Head of caudate nucleus (tissue), 42 donors: ENCODE measurements at regions not wholly inside any gene's neighbourhood (a gene's known extent, or its start where the extent isn't known, plus 50 kb on each side); places are given as distances from the start of the nearest gene placed in this dataset.

Experiments
- DNase-seq, 42 donors: peaks; one replicate each; pipeline versions ENCODE4 v3.0.0 to v3.0.0-alpha.2; 2020 to 2021; ENCODE audit warnings: mixed read lengths in 7 of 42
- intact Hi-C: fragments of 100-400 bp; cut with DNase I; formaldehyde crosslinking; loops from one replicate; pipeline ENCODE4 v1.15.0; 2022

DNA sequence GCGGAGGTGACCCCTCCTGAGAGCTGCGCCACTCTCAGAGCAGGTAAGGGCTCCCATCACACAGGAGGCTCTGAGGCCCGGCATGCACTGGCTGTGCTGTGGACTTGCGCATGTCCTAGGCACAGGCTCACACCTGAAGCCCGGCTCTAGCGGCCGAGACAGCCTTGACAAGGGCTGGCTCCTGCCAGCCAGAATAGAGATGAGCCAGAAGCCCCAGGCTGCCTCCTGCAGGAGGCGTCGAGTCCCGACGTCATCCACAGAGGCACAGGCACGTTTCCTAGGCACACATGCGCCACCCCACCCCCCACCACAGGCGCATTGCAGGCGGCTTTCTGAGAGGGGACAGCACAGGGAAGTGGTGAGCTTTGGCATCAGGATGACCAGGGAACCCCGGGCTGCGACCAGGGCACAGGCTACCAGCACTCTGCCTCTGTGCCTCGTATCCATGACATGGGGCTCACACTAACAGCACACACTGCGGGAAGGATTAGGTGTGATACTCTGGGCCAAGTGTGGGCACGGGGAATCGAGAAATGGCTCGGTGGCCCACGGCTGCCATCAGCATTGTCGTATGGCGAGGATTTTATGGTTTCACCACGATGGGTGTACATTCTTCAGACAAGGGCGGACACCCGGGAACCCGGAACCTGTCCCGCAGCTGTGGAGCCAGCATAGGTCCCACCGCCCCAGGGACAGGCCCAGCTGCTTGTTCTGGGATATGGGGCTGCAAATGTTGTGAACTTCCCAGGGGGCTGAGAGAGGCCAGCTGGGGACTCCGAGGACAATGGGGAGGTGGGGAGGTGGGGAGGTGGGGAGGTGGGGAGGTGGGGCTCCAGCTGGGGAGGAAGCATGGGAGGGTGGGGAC lies 90.7 kb upstream of the ADRA2C start:
- intact Hi-C loops: no loop called here
- peak in 3 of 42 donors; percentile 23 to 31 (median 25) for DNase-seq

DNA sequence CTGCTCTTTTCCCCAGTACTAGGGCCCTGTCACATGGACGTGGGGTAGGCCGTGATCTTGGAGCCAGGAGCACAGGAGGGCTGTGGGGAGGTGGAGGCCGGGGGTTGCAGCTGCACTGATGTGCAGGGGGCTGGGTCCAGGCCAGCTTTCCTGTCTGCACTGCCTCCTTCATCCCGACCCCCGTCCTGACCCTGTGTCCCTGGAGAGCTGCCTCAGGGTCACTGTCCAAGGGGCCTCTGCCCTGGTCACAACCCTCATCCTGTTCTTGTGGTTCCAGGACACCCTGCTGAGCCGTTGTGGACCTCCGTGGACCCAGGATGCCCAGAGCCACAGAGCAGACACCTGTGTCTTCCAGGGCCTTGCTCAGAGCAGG lies 91.7 kb upstream of the ADRA2C start:
- intact Hi-C loops: no loop called here
- peak in 3 of 42 donors; percentile 23 to 38 (median 27) for DNase-seq

- intact Hi-C loops: no loop called here
- DNase-seq: peak in 4 of 42 donors; percentile 7 to 30 (median 12)
Measured at GRCh38 chr4:3673716-3674478, 92.3 kb upstream of the ADRA2C start.

GRCh38 chr4:3673176-3673575 lies 93.0 kb upstream of the ADRA2C start:
- intact Hi-C loops: no loop called here
- DNase-seq: peak in 2 of 42 donors; percentile 18 to 25

DNA sequence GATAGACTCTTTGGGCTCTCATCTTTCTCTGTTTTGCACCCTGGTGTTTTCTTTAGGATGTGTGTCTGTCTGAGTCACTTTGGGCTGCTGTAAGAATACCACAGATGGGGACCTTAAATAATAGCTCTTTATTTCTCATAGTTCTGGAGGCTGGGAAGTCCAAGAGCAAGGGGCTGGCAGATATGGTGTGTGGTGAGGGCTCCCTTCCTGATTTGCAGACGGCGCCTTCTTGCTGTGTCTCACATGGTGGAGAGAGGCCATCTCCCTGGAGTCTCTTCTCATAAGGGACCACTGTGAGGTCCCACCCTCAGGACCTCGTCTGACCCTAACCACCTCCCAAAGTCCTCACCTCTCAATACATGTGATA lies 93.7 kb upstream of the ADRA2C start:
- DNase-seq: no peak
- intact Hi-C loops: no loop called here

DNA sequence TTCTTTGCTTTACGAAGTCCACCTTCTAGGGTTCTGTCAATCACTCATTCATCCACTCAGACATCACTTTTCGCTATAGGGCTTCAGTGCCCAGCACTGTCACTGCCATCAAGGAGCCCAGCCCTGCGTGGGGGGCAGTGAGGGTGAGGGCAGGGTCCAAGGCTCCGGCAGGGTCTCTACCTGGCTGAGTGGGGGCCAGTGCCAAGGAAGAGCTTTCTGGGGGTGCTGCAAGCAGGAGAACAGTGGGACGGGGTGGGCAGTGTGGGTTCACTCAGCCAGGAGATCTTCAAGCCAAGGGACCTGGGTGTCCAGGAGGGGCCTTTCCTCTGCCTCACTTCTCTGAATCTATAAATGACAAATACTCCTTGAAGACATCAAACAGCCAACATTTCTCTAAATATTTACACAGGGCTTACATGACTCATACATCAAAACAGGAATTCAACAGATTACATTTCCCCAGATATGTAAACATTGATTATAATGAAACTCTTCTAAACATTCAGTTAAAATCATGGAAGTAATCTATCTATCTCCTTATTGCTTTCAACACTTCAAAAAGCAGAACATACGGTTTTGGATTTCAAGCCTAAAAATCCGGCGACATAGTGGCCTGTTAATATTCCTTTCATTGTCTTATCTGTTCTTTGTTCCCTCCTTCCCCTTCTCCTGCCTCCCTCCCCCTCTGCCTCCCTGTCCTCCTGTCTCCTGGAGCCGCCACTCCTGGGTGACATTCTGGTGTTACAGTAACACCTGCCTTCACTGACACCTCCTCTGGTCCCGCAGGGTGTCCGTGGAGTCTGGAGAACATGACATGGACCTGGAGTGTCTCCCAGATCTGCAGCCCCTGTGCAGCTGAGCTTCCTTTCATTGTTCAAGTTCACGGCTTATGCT lies 94.4 kb upstream of the ADRA2C start:
- intact Hi-C loops: no loop called here
- peak in 1 of 42 donors; percentile 24 for DNase-seq

GRCh38 chr4:3670521-3671519 lies 95.4 kb upstream of the ADRA2C start:
- intact Hi-C loops: no loop called here
- DNase-seq: no peak

DNA sequence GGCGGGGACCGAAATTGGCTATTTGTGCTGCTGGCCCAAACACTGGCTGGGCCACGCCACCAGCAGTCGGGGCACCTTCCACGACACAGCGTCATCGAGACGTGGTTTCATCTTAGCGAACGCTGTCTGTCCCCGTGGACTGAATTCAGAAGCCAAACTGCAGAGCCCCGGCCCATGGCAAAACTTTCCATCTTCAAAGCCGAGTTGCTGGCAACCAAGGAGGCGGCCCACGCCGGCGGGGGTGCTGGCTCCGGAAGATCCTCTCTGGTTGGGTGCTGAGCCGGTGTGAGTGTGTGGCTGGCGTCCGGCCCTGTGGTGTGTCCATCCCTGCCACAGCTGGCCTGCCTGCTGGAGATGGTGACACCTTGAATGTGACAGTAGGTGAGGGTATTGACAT lies 96.6 kb upstream of the ADRA2C start:
- intact Hi-C loops: no loop called here
- DNase-seq: peak in 9 of 42 donors; percentile 17 to 60 (median 32)

DNA sequence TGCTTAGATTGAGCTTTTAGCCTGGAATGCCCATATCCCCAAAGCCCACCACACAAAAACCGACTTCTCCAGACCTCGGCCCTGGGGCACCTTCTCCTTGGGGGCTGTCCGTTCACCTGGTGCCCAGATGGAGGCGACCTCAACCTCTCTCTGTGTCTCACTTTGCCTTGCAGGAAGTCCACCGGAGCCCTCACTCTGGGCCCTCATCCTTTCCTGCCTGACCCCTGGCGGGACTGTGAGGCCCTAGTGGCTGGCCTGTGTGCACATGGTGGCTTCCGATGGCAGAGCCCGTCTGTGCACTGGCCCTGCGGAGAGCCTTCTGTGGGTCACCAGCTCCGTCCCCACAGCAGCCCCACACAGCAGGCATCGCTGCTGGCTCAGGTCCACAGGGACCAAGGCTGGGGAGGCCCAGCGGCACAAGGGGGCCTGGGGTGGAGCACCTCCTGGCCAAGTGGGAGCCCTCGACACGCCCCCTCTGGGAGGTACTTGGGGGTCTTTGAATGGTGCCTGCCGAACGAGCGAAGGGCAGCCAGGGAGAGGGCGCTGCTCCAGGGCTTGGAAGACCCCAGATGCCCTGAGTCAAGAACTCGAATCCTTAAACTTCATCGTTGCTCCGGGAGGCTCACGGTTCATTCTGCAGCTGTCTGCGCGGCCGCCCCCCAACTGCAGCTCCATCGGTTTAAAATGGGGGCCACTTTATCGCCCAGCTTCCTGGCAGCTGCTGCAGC lies 97.2 kb upstream of the ADRA2C start:
- DNase-seq: no peak
- intact Hi-C loops: no loop called here

DNA sequence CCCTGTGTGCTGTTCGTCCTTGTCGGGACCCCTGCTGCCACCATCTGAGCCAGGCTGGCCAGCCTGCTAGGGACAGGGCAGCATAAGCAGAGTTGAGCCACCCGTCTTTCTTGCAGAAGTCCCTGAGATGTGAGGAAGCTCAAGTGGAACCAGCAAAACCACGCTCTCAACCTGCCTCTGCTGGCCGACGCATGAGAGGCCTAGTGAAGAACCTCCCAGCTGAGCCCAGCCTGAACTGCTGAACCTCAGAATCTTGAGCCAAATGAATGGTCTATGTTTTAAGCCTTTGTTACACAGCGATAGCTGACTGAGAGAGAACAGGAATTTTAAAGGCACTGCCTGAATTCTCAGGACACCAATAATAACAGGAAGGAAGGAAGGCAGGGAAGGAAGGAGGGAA lies 98.9 kb upstream of the ADRA2C start:
- DNase-seq: no peak
- intact Hi-C loops: no loop called here

- intact Hi-C loops: no loop called here
- DNase-seq: no peak
Measured at GRCh38 chr4:3666263-3666662, 99.9 kb upstream of the ADRA2C start.

GRCh38 chr4:3665360-3665891 lies 100.8 kb upstream of the ADRA2C start:
- no peak for DNase-seq
- intact Hi-C loops: no loop called here

- intact Hi-C loops: no loop called here
Measured at GRCh38 chr4:3663791-3664190, 102.4 kb upstream of the ADRA2C start.

GRCh38 chr4:3662516-3662915 lies 103.7 kb upstream of the ADRA2C start:
- intact Hi-C loops: no loop called here
- no peak for DNase-seq

More at GRCh38 chr4:3663791-3664190, 102.4 kb upstream of the ADRA2C start:
- no peak for DNase-seq

DNA sequence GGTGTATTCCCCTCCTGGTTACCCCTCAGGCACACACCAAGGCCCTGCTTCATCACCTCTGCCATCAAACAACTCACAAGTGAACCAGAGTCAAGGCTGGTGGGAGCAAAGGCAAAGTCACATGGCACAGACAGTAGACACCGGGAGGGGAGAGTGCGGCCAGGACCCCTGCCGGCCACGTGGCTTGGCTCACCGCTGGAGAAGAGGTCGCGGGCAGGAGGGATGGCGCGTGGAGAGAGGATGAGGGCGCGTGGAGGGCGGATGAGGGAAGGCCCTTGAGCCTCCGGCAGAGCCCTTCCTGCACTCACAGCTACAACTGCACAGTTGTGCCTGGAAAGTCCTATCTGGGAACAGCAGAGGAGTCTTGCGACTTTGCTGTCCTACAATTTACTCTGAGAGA lies 104.2 kb upstream of the ADRA2C start:
- no peak for DNase-seq

GRCh38 chr4:3660928-3661515 lies 105.2 kb upstream of the ADRA2C start:
- DNase-seq: no peak
- intact Hi-C loops: no loop called here

More for the DNA sequence above, 104.2 kb upstream of the ADRA2C start:
- intact Hi-C loops: no loop called here
